Spinal cord (tissue), 9 donors: ENCODE measurements at regions not wholly inside any gene's neighbourhood (a gene's known extent, or its start where the extent isn't known, plus 50 kb on each side); places are given as distances from the start of the nearest gene placed in this dataset.
"Not testable (repeated sequence)": the region's sequence is repeated elsewhere in the genome, so short reads cannot be mapped to it uniquely, and the experiment has no call there.

Experiments used
- DNase-seq, 6 donors: peaks; one replicate each; pipeline versions ENCODE4 v3.0.0 to v3.0.0-alpha.2; 2013 to 2015; ENCODE audit warnings: low spot score in 6 of 6, low read depth in 4 of 6
- H3K27ac ChIP-seq: one replicate; pipeline ENCODE4 v1.5.1; 2013; ENCODE audit warnings: low read depth, low read length, control low read depth
- H3K27me3 ChIP-seq: one replicate; pipeline ENCODE4 v1.6.1; 2013; ENCODE audit warnings: low read length; ENCODE audit not compliant: control insufficient read depth, insufficient read depth
- H3K36me3 ChIP-seq: one replicate; pipeline ENCODE4 v1.6.1; 2013; ENCODE audit warnings: low read length; ENCODE audit not compliant: control insufficient read depth, insufficient read depth
- H3K4me1 ChIP-seq: one replicate; pipeline ENCODE4 v1.6.1; 2013; ENCODE audit warnings: low read length; ENCODE audit not compliant: control insufficient read depth, insufficient read depth
- H3K4me3 ChIP-seq: one replicate; pipeline ENCODE4 v1.5.1; 2013; ENCODE audit warnings: low read depth, low read length, control low read depth
- H3K9me3 ChIP-seq: one replicate; pipeline ENCODE4 v1.6.1; 2013; ENCODE audit warnings: low read length; ENCODE audit not compliant: control insufficient read depth, insufficient read depth
- WGBS: methylation state at CpG from one replicate; pipeline ENCODE4 v1.1.5; 2013; ENCODE audit warnings: missing lambda C conversion rate; ENCODE audit not compliant: insufficient coverage; 5-methylcytosine and 5-hydroxymethylcytosine counted together
- donor health status: healthy.

- not testable (repeated sequence) for H3K4me1 ChIP-seq, H3K27ac ChIP-seq, H3K9me3 ChIP-seq, H3K27me3 ChIP-seq, DNase-seq, H3K4me3 ChIP-seq
- H3K36me3 ChIP-seq: peaks cover 10% of the 10 kb centered on the region
- 100% methylated on average over 2 of the region's 5 CpGs for WGBS
These were observed 236.2 kb upstream of the FRG2C start for GRCh38 chr3:75427906-75428305.

- not testable (repeated sequence) for H3K27ac ChIP-seq, H3K9me3 ChIP-seq, H3K27me3 ChIP-seq, H3K4me3 ChIP-seq, H3K4me1 ChIP-seq
- peaks cover 10% of the 10 kb centered on the region for H3K36me3 ChIP-seq
- WGBS: 65% methylated on average over 8 of the region's 9 CpGs
- DNase-seq: peak in 2 of 6 donors; percentile 79 to 86
These were observed 234.4 kb upstream of the FRG2C start for GRCh38 chr3:75429561-75430220.

DNA sequence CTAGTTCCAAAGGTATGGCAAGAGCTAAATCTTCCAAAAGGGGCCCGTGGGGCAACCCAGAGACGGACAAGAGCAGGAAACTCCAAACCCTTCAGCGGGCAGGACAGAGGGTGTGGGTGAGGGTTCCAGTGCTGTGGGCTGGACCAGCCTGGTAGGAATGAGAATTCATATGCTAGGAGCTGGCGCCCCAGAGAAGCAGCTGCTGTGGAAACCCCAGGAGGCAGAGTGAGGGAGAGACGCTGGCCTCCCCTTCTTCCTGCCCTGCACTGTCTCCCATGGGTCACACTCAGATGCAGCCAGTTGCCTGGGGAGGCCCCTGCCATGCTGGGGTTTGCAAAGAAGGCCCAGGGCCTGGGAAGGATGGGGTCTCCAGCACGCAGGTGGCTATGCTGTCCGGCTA is 233.7 kb upstream of the FRG2C start:
- H3K27me3 ChIP-seq, H3K4me1 ChIP-seq, H3K9me3 ChIP-seq, H3K4me3 ChIP-seq, H3K36me3 ChIP-seq, DNase-seq, H3K27ac ChIP-seq: not testable (repeated sequence)
- WGBS: 86% methylated on average over 7 of the region's 7 CpGs

DNA sequence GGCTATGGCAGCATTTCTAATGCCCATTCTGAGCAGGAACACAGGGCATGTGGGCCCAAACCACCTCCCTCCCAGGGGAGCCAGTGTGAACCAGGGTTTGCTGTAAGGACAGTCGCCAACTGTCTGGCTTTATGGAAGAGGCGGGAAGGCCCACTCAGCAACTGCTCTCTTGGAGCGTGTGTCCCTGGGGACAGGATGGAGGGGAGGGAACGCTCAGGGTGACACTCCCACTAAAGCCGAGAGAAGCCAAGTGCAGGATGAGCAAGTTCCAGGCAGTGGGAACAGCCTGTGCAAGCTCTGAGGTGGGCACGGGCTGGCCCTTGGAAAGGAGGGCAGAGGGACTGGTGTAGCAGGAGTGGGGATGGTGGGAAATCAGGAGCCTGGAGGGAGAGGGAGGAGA is 233.0 kb upstream of the FRG2C start:
- H3K9me3 ChIP-seq, H3K36me3 ChIP-seq, DNase-seq, H3K4me3 ChIP-seq, H3K27me3 ChIP-seq, H3K4me1 ChIP-seq, H3K27ac ChIP-seq: not testable (repeated sequence)
- 87% methylated on average over 6 of the region's 6 CpGs for WGBS

DNA sequence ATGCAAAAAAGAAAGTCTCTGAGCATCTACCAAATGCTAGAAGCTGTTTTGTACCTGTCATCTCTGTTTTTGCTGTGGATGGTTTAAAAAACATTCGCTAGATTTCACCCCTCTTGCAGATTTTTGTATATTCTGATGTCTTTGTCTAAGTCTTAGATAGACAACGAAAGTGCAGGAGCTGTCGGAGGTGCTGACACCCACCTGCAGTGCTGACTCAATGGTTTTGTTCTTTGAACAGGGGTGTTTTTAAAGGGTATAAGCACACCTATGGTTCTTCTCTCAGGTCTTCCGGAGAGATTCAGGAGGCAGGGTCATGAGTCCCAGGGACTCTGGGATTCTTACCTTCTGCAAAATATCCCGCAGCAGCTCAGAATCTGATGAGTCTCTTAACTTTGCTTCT is 231.7 kb upstream of the FRG2C start:
- not testable (repeated sequence) for DNase-seq, H3K27ac ChIP-seq, H3K27me3 ChIP-seq, H3K36me3 ChIP-seq, H3K4me3 ChIP-seq, H3K9me3 ChIP-seq, H3K4me1 ChIP-seq
- 100% methylated on average over 3 of the region's 5 CpGs for WGBS

DNA sequence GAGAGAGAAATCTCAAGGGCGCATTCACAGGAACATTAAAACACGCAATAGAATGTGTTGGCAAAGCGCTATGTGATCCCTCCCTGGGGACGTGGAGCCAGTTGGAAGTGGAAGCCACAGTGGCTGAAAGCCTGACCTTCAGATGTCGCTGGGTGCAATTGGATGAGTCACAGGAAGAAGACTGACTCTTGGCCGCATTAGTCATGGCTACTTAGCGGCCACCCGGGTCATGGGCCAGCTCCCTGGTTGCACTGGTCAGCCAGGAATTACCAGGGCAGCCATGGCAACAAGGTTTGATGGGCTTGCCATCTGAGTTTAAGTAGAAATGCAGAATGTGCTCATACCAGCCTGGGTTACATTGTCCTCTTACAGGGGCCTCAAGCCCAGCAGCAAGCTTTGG is 231.2 kb upstream of the FRG2C start:
- H3K36me3 ChIP-seq, H3K4me3 ChIP-seq, H3K27ac ChIP-seq, H3K27me3 ChIP-seq, H3K4me1 ChIP-seq, H3K9me3 ChIP-seq: not testable (repeated sequence)
- peak in 1 of 6 donors; percentile 2 for DNase-seq
- 56% methylated on average over 5 of the region's 8 CpGs for WGBS

GRCh38 chr3:75433295-75433694 is 230.8 kb upstream of the FRG2C start:
- DNase-seq, H3K9me3 ChIP-seq, H3K36me3 ChIP-seq, H3K27ac ChIP-seq, H3K4me3 ChIP-seq, H3K27me3 ChIP-seq, H3K4me1 ChIP-seq: not testable (repeated sequence)
- 83% methylated on average over 2 of the region's 3 CpGs for WGBS

GRCh38 chr3:75434276-75434912 is 229.7 kb upstream of the FRG2C start:
- H3K36me3 ChIP-seq, H3K4me1 ChIP-seq, H3K9me3 ChIP-seq, H3K27ac ChIP-seq, H3K27me3 ChIP-seq: not testable (repeated sequence)
- peak in 2 of 6 donors; percentile 58 to 68 for DNase-seq
- 0% methylated on average over 30 of the region's 32 CpGs for WGBS
- peak overlapping the region; percentile 47 for H3K4me3 ChIP-seq

DNA sequence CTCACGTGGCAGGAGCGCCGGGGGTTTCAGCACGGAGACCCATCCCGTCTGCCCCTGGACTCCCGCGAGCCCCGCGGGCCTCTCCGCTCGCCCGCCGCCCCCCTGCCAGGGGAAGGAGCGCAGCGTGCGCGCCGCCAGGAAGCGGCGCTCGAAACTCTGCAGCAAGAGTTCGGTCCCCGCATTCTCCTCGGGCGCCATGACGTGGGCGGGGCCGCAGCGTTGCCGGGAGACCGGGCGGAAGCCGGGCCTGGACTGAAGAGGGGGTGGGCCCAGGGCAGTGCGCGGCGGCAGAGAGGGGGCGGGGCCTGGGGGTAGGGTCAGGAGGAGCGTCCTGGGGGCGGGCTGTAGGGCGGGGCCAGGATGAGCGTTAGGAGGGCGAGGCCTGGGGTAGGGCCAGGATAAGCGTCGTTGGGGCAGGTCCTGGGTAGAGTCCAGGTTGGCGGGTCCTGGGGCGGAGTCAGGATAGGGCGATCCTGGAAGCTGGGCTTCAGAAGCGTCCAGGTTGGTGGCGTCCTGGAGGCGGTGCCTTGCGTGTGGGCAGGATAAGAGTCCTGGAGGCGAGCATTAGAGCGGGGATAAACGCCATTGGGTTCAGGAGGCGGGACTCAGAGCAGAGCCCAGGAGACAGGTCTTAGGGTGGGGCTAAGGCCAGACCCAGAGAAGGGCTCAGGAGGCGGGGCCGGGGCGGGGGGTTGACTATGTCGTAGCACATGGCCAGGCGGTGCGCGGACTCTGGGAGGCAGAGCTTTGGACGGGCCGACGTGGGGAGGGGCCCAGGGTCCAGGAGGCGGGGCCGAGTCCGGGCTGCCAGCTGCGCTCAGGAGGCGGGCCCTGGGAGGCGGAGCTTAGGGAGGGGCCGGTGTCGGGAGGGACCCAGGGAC is 229.0 kb upstream of the FRG2C start:
- H3K36me3 ChIP-seq, H3K27me3 ChIP-seq, H3K9me3 ChIP-seq, H3K4me1 ChIP-seq: not testable (repeated sequence)
- WGBS: under 1% methylated on average over 65 of the region's 73 CpGs
- Histone ChIP-seq H3K4me3 (peak overlapping the region; percentile 73), H3K27ac (peak overlapping the region; percentile 89)
- peak; percentile 84 to 98 (median 92) for DNase-seq
